ENCODE measurements at regions not wholly inside any gene's neighbourhood (a gene's known extent, or its start where the extent isn't known, plus 50 kb on each side); places are given as distances from the start of the nearest gene placed in this dataset.
"Not testable (repeated sequence)": the region's sequence is repeated elsewhere in the genome, so short reads cannot be mapped to it uniquely, and the experiment has no call there.

GRCh38 chr3:31114929-31115283 is 220.4 kb upstream of the GADL1 start:
- Mint-ChIP-seq H3K27me3 (ENCODE audit: insufficient read depth, low read depth, poor library complexity) (peaks cover 4% of the 10 kb centered on the region), H3K4me1 (peaks cover 7% of the 10 kb centered on the region), H3K4me3 (no peak overlapping the region), H3K36me3 (ENCODE audit: low read depth) (peaks cover 10% of the 10 kb centered on the region; the same call in 2 of the 3 replicates), H3K27ac (no peak overlapping the region), H3K9me3 (peaks cover 10% of the 10 kb centered on the region; the same call in 1 of the 3 replicates)
- no peak overlapping the region for H3K27ac ChIP-seq (ENCODE audit: low read depth)
- no peaks in the 10 kb centered on the region for H3K79me2 ChIP-seq (replicated peaks; ENCODE audit: insufficient read depth)
- H3K27me3 ChIP-seq (ENCODE audit: insufficient read depth): no peaks in the 10 kb centered on the region
- H4K20me1 ChIP-seq (replicated peaks; ENCODE audit: insufficient read depth): no peaks in the 10 kb centered on the region
- no peaks in the 10 kb centered on the region for H3K36me3 ChIP-seq (ENCODE audit: insufficient read depth)
- no peak overlapping the region for H2AFZ ChIP-seq
- no peak overlapping the region for H3K4me3 ChIP-seq
- DNase-seq (ENCODE audit: low spot score): no peak
- H3K4me2 ChIP-seq: no peak overlapping the region
- peaks cover 9% of the 10 kb centered on the region for H3K9me2 ChIP-seq (ENCODE audit: insufficient read depth)
- H3F3A ChIP-seq (replicated peaks; ENCODE audit: low read depth): no peaks in the 10 kb centered on the region
- peaks cover 7% of the 10 kb centered on the region for H3K4me1 ChIP-seq (ENCODE audit: insufficient read depth)
- no peak for ATAC-seq
- TF ChIP-seq CTCF (conservative IDR thresholded peaks at IDR 0.05; ENCODE audit: low read depth in 2 of 2) (no peak), ZNF462 (CRISPR knock-in tag; IDR thresholded peaks at IDR 0.05) (no peak), STAT1 (IDR thresholded peaks at IDR 0.05; ENCODE audit: unreplicated experiment) (no peak), REST (IDR thresholded peaks at IDR 0.05; ENCODE audit: unreplicated experiment) (no peak), EZH2 (IDR thresholded peaks at IDR 0.05; ENCODE audit: low read depth, unreplicated experiment) (no peak), EZH2phosphoT487 (IDR thresholded peaks at IDR 0.05; ENCODE audit: unreplicated experiment) (no peak), POLR2AphosphoS5 (IDR thresholded peaks at IDR 0.05; ENCODE audit: low read depth) (no peak)

- not testable (repeated sequence) for H3K27me3 Mint-ChIP-seq (ENCODE audit: insufficient read depth, low read depth, poor library complexity); H3K4me2 ChIP-seq; H3K36me3 ChIP-seq (ENCODE audit: insufficient read depth); H3K79me2 ChIP-seq (replicated peaks; ENCODE audit: insufficient read depth); H3K4me3 ChIP-seq; H3K27me3 ChIP-seq (ENCODE audit: insufficient read depth); H3K27ac Mint-ChIP-seq; H4K20me1 ChIP-seq (replicated peaks; ENCODE audit: insufficient read depth); ATAC-seq; H3K9me2 ChIP-seq (ENCODE audit: insufficient read depth); H3F3A ChIP-seq (replicated peaks; ENCODE audit: low read depth); H3K36me3 Mint-ChIP-seq (ENCODE audit: low read depth); H2AFZ ChIP-seq; H3K4me3 Mint-ChIP-seq; DNase-seq (ENCODE audit: low spot score); H3K27ac ChIP-seq (ENCODE audit: low read depth)
- H3K4me1 ChIP-seq (ENCODE audit: insufficient read depth): peaks cover 13% of the 10 kb centered on the region
- H3K4me1 Mint-ChIP-seq: peaks cover 12% of the 10 kb centered on the region
- H3K9me3 Mint-ChIP-seq: peaks cover 10% of the 10 kb centered on the region; the same call in 1 of the 3 replicates
Observed at GRCh38 chr3:31115531-31115930, 221.1 kb upstream of the GADL1 start.
